Smooth muscle cell (in vitro differentiated cells): ENCODE measurements at regions not wholly inside any gene's neighbourhood (a gene's known extent, or its start where the extent isn't known, plus 50 kb on each side); places are given as distances from the start of the nearest gene placed in this dataset.

Source experiments
- DNase-seq: peaks from one replicate; lab custom pipeline; 2025; ENCODE audit not compliant: unreplicated experiment; lab: John Stamatoyannopoulos, UW
- H2AFZ ChIP-seq: fragments of 200-600 bp; sonication (generic); 2 replicates; pipeline ENCODE4 v1.6.0; 2016; ENCODE audit warnings: antibody characterized with exemption, low read depth, mild to moderate bottlenecking
- H3F3A ChIP-seq: fragments of 200-600 bp; sonication (generic); 2 replicates; pipeline ENCODE4 v1.6.0; 2017; ENCODE audit warnings: antibody characterized with exemption, low read depth
- H3K27ac ChIP-seq: fragments of 200-600 bp; sonication (generic); 2 replicates; pipeline ENCODE4 v1.5.1; 2016; ENCODE audit warnings: low read depth, mild to moderate bottlenecking
- H3K27me3 ChIP-seq: fragments of 200-600 bp; sonication (generic); 2 replicates; pipeline ENCODE4 v1.6.1; 2016; ENCODE audit warnings: low read depth, mild to moderate bottlenecking
- H3K36me3 ChIP-seq: fragments of 200-600 bp; sonication (generic); 2 replicates; pipeline ENCODE4 v1.5.1; 2016; ENCODE audit warnings: low read depth
- H3K4me1 ChIP-seq: fragments of 200-600 bp; sonication (generic); 2 replicates; pipeline ENCODE4 v1.5.1; 2016; ENCODE audit warnings: low read depth
- H3K4me2 ChIP-seq: fragments of 200-600 bp; sonication (generic); 2 replicates; pipeline ENCODE4 v1.6.0; 2016; ENCODE audit warnings: mild to moderate bottlenecking
- H3K4me3 ChIP-seq: fragments of 200-600 bp; sonication (generic); 2 replicates; pipeline ENCODE4 v1.5.1; 2016; ENCODE audit warnings: mild to moderate bottlenecking
- H3K79me2 ChIP-seq: fragments of 200-600 bp; sonication (generic); 2 replicates; pipeline ENCODE4 v1.6.0; 2016; ENCODE audit warnings: low read depth, mild to moderate bottlenecking
- H3K9ac ChIP-seq: fragments of 200-600 bp; sonication (generic); 2 replicates; pipeline ENCODE4 v1.6.0; 2016; ENCODE audit warnings: low read depth
- H3K9me3 ChIP-seq: fragments of 200-600 bp; sonication (generic); replicated peaks from 2 replicates; pipeline ENCODE4 v1.5.1; 2016; ENCODE audit warnings: low read depth
- H4K20me1 ChIP-seq: fragments of 200-600 bp; sonication (generic); 2 replicates; pipeline ENCODE4 v1.6.0; 2016; ENCODE audit warnings: low read depth
- CTCF ChIP-seq: fragments of 200-600 bp; sonication (generic); IDR thresholded peaks from 2 replicates; pipeline ENCODE4 v1.5.1; 2017; ENCODE audit warnings: borderline replicate concordance, mild to moderate bottlenecking, antibody characterized with exemption; ENCODE audit not compliant: insufficient read depth, poor library complexity, severe bottlenecking
- WGBS: methylation state at CpG from one replicate; pipeline ENCODE4 v1.1.7; 2016; ENCODE audit warnings: low lambda C conversion rate; 5-methylcytosine and 5-hydroxymethylcytosine counted together

- TF ChIP-seq CTCF, result no peak
- Histone ChIP-seq H3K79me2 (no peaks in the 10 kb centered on the region), H3K27ac (peak overlapping the region; percentile 1), H4K20me1 (no peaks in the 10 kb centered on the region), H3K9me3 (no peaks in the 10 kb centered on the region), H3K9ac (no peak overlapping the region), H2AFZ (no peak overlapping the region), H3K4me1 (no peaks in the 10 kb centered on the region), H3K4me3 (no peak overlapping the region), H3K4me2 (peak overlapping the region; percentile 3), H3K27me3 (no peaks in the 10 kb centered on the region), H3F3A (peaks cover 6% of the 10 kb centered on the region), H3K36me3 (no peaks in the 10 kb centered on the region)
- no peak for DNase-seq
- WGBS, result 34% methylated on average over 21 of the region's 21 CpGs
Measured at GRCh38 chr16:88282564-88283395, 100.0 kb upstream of the ZNF469 start.

- Histone ChIP-seq H3K4me3 (no peak overlapping the region), H3K4me2 (no peak overlapping the region), H3K9me3 (no peaks in the 10 kb centered on the region), H2AFZ (no peak overlapping the region), H4K20me1 (no peaks in the 10 kb centered on the region), H3K79me2 (no peaks in the 10 kb centered on the region), H3F3A (peaks cover 6% of the 10 kb centered on the region), H3K9ac (no peak overlapping the region), H3K36me3 (no peaks in the 10 kb centered on the region), H3K27ac (no peak overlapping the region), H3K4me1 (no peaks in the 10 kb centered on the region), H3K27me3 (no peaks in the 10 kb centered on the region)
- WGBS, result 96% methylated on average over 13 of the region's 13 CpGs
- no peak for DNase-seq
- no peak for TF ChIP-seq CTCF
Measured at GRCh38 chr16:88283596-88283995, 99.2 kb upstream of the ZNF469 start.

- Histone ChIP-seq H3K9ac (no peak overlapping the region), H3K4me2 (no peak overlapping the region), H2AFZ (no peak overlapping the region), H3K4me1 (no peaks in the 10 kb centered on the region), H3K27me3 (no peaks in the 10 kb centered on the region), H3K9me3 (no peaks in the 10 kb centered on the region), H4K20me1 (no peaks in the 10 kb centered on the region), H3K36me3 (no peaks in the 10 kb centered on the region), H3K4me3 (no peak overlapping the region), H3K79me2 (no peaks in the 10 kb centered on the region), H3F3A (peaks cover 6% of the 10 kb centered on the region), H3K27ac (no peak overlapping the region)
- no peak for DNase-seq
- WGBS, result 90% methylated on average over 9 of the region's 9 CpGs
- TF ChIP-seq CTCF, result no peak
Measured at GRCh38 chr16:88284101-88284500, 98.7 kb upstream of the ZNF469 start.
